ENCODE measurements at regions not wholly inside any gene's neighbourhood (a gene's known extent, or its start where the extent isn't known, plus 50 kb on each side); places are given as distances from the start of the nearest gene placed in this dataset.
"Not testable (repeated sequence)": the region's sequence is repeated elsewhere in the genome, so short reads cannot be mapped to it uniquely, and the experiment has no call there.

- no peaks in the 10 kb centered on the region for H3K9me3 ChIP-seq (replicated peaks)
- H3K4me1 ChIP-seq (replicated peaks): no peaks in the 10 kb centered on the region
- DNase-seq (ENCODE audit: low read depth in 1 of 2, low spot score in 2 of 2): peak in 1 of 2 experiments; percentile 22
- no peak overlapping the region for H3K4me3 ChIP-seq
- H3K27me3 ChIP-seq (replicated peaks): no peaks in the 10 kb centered on the region
- H3K36me3 ChIP-seq: no peaks in the 10 kb centered on the region
- no peak overlapping the region for H3K27ac ChIP-seq
These were observed 164.6 kb downstream of the GOLGA6L4 start for GRCh38 chr15:84400017-84400740.

GRCh38 chr15:84400820-84401219, 165.2 kb downstream of the GOLGA6L4 start:
- Histone ChIP-seq H3K9me3 (replicated peaks) (no peaks in the 10 kb centered on the region), H3K4me1 (replicated peaks) (no peaks in the 10 kb centered on the region), H3K36me3 (no peaks in the 10 kb centered on the region), H3K27ac (no peak overlapping the region), H3K27me3 (replicated peaks) (no peaks in the 10 kb centered on the region), H3K4me3 (no peak overlapping the region)
- DNase-seq (ENCODE audit: low read depth in 1 of 2, low spot score in 2 of 2): peak in 1 of 2 experiments; percentile 34

- H3K4me3 ChIP-seq; H3K27me3 ChIP-seq (replicated peaks); H3K36me3 ChIP-seq; H3K4me1 ChIP-seq (replicated peaks); H3K27ac ChIP-seq; H3K9me3 ChIP-seq (replicated peaks): not testable (repeated sequence)
- DNase-seq (ENCODE audit: low read depth in 1 of 2, low spot score in 2 of 2): peak in 1 of 2 experiments; percentile 25
These were observed 165.9 kb downstream of the GOLGA6L4 start for GRCh38 chr15:84401461-84401860.

- H3K4me3 ChIP-seq; H3K9me3 ChIP-seq (replicated peaks); H3K4me1 ChIP-seq (replicated peaks); H3K36me3 ChIP-seq; H3K27ac ChIP-seq; H3K27me3 ChIP-seq (replicated peaks): not testable (repeated sequence)
- DNase-seq (ENCODE audit: low read depth in 1 of 2, low spot score in 2 of 2): peak in 1 of 2 experiments; percentile 31
These were observed 166.6 kb downstream of the GOLGA6L4 start for GRCh38 chr15:84401891-84402840.

GRCh38 chr15:84402856-84403608, 167.5 kb downstream of the GOLGA6L4 start:
- Histone ChIP-seq H3K4me3 (no peak overlapping the region), H3K27me3 (replicated peaks) (no peaks in the 10 kb centered on the region), H3K9me3 (replicated peaks) (no peaks in the 10 kb centered on the region), H3K27ac (no peak overlapping the region), H3K36me3 (no peaks in the 10 kb centered on the region), H3K4me1 (replicated peaks) (no peaks in the 10 kb centered on the region)
- DNase-seq (ENCODE audit: low read depth in 1 of 2, low spot score in 2 of 2): peak in 1 of 2 experiments; percentile 38

- not testable (repeated sequence) for H3K27ac ChIP-seq; DNase-seq (ENCODE audit: low read depth in 1 of 2, low spot score in 2 of 2); H3K4me1 ChIP-seq (replicated peaks); H3K27me3 ChIP-seq (replicated peaks); H3K9me3 ChIP-seq (replicated peaks); H3K36me3 ChIP-seq; H3K4me3 ChIP-seq
These were observed 173.8 kb downstream of the GOLGA6L4 start for GRCh38 chr15:84409357-84409756.

- H3K27ac ChIP-seq; H3K4me1 ChIP-seq (replicated peaks); H3K9me3 ChIP-seq (replicated peaks); H3K36me3 ChIP-seq; H3K4me3 ChIP-seq; H3K27me3 ChIP-seq (replicated peaks): not testable (repeated sequence)
- peak in 1 of 2 experiments; percentile 29 for DNase-seq (ENCODE audit: low read depth in 1 of 2, low spot score in 2 of 2)
These were observed 179.2 kb upstream of the ZSCAN2 start for GRCh38 chr15:84421513-84422181.

GRCh38 chr15:84425327-84425726, 175.5 kb upstream of the ZSCAN2 start:
- not testable (repeated sequence) for H3K36me3 ChIP-seq; H3K27ac ChIP-seq; H3K27me3 ChIP-seq (replicated peaks); H3K4me3 ChIP-seq; H3K4me1 ChIP-seq (replicated peaks); H3K9me3 ChIP-seq (replicated peaks)
- DNase-seq (ENCODE audit: low read depth in 1 of 2, low spot score in 2 of 2): peak in 1 of 2 experiments; percentile 42

GRCh38 chr15:84473305-84473877, 127.4 kb upstream of the ZSCAN2 start:
- H3K9me3 ChIP-seq (replicated peaks); H3K36me3 ChIP-seq; H3K27me3 ChIP-seq (replicated peaks); H3K4me1 ChIP-seq (replicated peaks); H3K27ac ChIP-seq; H3K4me3 ChIP-seq; DNase-seq (ENCODE audit: low read depth in 1 of 2, low spot score in 2 of 2): not testable (repeated sequence)

GRCh38 chr15:84476364-84477033, 124.3 kb upstream of the ZSCAN2 start:
- H3K4me1 ChIP-seq (replicated peaks); DNase-seq (ENCODE audit: low read depth in 1 of 2, low spot score in 2 of 2); H3K27me3 ChIP-seq (replicated peaks); H3K4me3 ChIP-seq; H3K36me3 ChIP-seq; H3K9me3 ChIP-seq (replicated peaks); H3K27ac ChIP-seq: not testable (repeated sequence)

- not testable (repeated sequence) for H3K27ac ChIP-seq; H3K9me3 ChIP-seq (replicated peaks); H3K4me3 ChIP-seq; H3K27me3 ChIP-seq (replicated peaks); H3K36me3 ChIP-seq; H3K4me1 ChIP-seq (replicated peaks); DNase-seq (ENCODE audit: low read depth in 1 of 2, low spot score in 2 of 2)
These were observed 123.3 kb upstream of the ZSCAN2 start for GRCh38 chr15:84477550-84477949.

- H3K36me3 ChIP-seq, H3K27ac ChIP-seq: not testable (repeated sequence)
These were observed 120.6 kb upstream of the ZSCAN2 start for GRCh38 chr15:84480174-84480681.

More at GRCh38 chr15:84480174-84480681, 120.6 kb upstream of the ZSCAN2 start:
- not testable (repeated sequence) for H3K4me1 ChIP-seq (replicated peaks); DNase-seq (ENCODE audit: low read depth in 1 of 2, low spot score in 2 of 2); H3K4me3 ChIP-seq; H3K9me3 ChIP-seq (replicated peaks); H3K27me3 ChIP-seq (replicated peaks)
